NCI-H1417 treated with DMSO at 0.1 percent for 48 hours (cell line): ENCODE measurements at regions not wholly inside any gene's neighbourhood (a gene's known extent, or its start where the extent isn't known, plus 50 kb on each side); places are given as distances from the start of the nearest gene placed in this dataset.
"Not testable (repeated sequence)": the region's sequence is repeated elsewhere in the genome, so short reads cannot be mapped to it uniquely, and the experiment has no call there.

ENCODE experiments used
- DNase-seq: peaks from one replicate; lab custom pipeline; 2025; lab: John Stamatoyannopoulos, UW

DNA sequence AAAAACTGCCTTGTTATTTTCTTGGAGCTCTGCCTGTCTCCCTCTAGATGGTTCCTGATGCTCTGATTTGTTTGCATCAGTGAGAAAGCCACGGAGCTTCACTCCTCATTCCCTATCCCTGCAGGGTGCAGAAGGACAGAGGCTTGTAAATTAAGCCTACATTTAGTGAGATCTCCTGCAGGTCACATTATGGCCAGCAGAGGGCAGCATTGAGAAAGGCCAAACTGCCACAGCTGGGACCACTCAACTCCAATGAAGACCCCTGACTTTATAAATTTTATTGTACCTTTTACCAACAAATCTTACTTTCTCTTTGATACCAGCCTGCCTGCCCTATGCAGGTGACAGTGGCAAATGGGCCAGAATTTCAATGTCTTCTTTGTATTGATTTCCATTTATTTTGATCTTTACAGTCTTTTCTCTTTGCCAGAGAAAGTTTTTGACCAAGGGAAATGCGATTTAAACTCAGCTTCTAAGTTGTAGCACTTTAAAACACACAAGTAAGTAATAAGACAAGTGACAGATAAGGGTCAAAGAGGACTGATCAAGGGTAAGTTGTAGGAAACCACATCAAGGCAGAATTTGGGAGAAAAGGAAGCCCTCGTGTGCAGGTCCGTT lies 1029.1 kb upstream of the KLHL29 start:
- DNase-seq = no peak

DNA sequence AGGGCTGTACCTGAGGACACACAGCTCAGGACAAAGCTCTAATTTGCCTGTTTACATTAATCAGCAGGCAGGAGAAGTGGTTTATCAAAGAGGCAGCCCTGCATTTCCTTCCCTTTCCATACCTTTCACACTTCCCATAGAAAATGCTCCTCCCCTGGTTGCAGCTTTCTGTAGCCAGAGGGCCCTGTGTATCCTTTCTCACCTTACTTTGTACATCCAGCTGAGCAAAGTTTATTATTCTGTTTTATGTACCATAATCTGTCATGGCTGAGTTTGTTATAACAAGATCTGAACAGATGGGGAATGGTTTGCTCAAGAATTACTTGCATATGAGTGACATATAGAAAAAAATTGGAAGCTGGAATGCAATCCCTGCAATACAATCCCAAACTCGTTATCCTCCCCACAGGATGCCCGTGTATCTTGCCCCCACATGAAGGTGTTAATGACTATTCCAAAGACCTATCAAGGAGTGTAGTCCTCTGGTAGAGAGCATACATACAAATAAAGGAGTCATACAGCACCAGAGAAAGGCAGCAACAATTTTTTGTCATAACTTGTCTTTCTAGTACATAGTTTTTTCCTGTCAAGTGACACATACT lies 1025.8 kb upstream of the KLHL29 start:
- no peak for DNase-seq

DNA sequence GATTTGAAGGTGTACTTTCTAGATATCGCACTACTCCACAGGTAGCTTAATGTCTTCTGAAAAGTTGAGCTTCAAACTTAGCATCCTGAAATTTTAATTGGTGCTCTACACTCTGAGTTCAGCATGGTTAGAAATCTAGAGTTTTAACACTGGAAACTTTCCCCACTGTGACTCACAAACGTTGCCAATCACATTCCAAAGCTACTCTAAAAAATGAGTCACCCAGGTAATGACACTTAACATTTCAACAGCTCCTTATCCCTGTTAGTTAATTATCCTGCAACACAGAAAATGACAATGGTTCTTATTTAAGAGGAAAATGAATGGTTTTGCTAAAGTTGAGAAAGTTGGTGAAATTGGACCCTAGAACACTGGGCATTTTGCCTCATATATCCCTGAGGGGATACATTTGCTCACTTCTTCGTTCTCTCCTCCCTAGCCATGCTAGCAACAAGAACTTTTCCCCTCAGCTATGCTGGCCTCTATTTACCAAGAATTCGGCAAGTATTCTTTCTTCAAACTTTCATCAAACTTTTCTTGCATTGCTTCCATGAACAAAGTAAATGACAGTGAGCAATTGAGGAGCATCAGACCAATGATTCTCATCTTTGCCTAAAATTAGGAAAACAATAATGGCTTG lies 1024.1 kb upstream of the KLHL29 start:
- DNase-seq = no peak

DNA sequence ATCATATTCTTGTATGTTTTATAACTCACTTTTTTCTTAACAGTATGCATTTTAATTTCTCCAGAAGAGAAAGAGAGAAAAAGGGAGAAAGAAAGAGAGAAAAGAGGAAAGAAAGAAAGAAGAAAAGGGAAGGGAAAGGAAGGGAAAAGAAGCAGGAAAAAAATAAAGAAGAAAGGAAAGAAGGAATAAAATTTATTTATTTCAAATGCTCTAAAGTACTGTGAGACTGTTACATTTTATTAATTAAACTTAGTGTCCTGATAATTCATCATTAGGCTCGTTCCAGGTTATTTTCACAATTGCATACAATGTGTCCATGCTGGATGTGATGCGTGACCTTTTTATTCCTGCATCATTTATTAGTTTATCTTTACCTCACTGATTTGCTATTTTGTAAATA lies 1023.4 kb upstream of the KLHL29 start:
- no peak for DNase-seq

DNA sequence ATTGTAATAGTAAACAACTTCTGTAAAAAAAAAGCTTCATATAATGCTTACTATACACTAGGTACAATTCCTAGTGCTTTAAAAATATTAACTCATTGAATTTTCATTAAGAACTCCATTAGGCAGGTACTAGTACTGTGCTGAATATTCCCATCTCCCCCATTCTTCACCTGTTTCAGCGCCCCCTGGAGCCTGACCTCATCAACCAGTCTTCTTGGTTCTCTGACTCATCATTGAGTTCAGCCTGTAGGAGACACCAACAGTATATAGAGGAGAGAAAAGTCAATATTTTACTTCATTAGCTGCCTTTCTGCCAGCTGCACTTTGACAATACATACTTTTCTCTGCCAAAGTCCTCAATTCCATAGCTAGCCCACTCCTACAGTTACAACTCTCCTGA lies 1009.9 kb upstream of the KLHL29 start:
- no peak for DNase-seq

DNA sequence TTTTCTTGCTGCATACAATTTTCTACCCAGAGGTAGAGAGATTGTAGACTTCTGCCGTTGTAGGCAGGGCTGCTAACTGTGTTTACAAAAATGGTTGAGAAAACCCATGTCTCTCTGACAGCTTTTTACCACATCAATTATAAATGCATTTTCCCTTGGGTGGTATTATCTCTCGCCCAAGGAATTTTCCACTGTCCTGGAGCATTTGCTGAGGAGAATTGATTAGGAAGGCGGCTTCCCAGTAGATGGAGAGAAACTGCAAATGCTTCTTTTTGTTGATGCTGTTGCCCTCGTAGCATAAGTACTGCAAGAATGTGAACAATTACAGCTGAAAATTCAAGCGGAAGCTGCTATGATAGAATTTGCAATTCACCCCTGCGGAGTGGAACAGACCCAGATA lies 1007.7 kb upstream of the KLHL29 start:
- no peak for DNase-seq

DNA sequence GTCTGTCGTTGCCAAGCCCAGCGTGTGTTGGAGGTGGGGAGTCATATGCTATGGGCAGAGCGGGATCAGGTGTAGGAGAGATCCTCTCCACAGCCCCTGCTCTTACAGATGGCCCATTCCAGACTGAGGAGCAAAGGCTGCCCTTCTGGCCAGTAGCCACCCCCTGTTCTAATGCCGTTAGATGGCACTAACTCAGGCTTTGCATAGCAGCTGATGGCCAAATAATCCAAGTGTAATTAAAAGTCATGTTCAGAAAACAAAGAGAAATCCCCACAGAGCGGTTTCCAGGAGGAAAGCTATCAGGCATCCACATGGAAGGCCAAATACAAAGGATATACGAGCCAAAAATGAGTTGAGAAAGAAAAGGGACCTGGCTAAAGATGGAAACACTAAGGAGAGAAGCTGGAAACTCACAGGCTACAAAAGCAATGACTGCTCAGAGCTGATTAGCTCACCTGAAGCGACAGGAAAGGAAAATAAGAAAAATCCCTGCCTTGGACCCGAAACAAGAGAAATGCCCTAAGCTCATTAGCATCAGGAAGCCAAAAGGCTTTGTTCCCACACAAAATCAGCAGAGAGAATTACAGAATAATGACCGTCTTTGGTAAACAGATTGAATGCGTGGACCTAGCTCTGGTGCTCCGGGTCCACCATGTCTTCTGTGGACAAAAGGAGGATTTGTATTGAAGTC lies 1002.4 kb upstream of the KLHL29 start:
- no peak for DNase-seq

DNA sequence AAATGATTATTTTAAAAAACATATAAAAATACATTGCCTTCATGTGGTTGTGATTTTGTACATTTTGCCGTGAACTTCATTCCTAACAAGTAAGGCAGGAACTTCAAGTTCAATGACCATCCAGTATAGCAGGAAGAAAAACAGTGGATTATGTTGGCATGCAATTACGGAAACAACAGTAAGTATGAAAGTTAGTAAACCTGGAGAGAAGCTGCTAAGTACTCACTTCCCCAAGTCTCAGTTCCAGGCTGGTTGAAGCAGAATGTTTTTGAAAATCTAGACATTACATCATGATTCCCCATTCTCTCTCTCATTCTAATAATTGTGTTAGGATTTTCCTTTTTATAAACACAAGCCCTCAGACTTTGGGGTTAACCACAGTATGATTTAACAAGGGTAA lies 987.1 kb upstream of the KLHL29 start:
- DNase-seq = no peak

DNA sequence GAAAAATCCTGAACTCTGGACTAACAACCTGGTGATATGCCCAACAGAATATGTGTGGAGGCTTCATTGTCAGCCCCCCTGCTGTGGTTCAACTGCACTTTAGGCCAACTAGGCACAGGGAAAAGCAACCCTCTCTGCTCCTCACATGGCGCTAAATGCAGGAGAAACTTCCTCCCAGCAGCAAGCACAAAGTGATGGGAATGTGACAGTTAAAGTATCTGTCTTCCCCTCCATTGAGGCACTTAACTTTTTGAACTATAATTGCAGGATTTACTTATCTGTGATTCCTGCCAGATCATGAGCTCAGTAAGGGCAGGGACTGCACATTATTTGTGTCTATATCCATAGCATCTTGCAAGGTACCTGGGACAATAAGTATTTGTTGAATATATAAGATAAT lies 981.2 kb upstream of the KLHL29 start:
- no peak for DNase-seq

DNA sequence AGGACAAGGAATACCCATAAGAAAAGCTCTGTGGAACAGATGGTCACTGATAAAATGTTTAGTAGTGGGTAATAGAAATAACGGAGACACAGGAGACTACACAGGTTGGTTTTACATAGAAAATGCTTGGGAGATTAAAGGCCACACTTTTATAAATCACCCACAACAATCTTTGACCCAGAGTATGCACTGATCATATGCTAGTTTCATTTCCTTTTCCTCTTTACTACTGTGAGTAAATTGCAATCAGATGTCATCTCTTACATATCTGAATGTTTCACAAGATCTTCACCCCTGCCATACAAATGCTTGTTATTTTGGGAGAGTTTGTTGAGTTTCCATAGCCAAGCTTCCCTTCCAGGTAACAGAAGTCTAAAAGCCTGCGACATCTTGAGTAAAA lies 978.4 kb upstream of the KLHL29 start:
- DNase-seq = no peak

DNA sequence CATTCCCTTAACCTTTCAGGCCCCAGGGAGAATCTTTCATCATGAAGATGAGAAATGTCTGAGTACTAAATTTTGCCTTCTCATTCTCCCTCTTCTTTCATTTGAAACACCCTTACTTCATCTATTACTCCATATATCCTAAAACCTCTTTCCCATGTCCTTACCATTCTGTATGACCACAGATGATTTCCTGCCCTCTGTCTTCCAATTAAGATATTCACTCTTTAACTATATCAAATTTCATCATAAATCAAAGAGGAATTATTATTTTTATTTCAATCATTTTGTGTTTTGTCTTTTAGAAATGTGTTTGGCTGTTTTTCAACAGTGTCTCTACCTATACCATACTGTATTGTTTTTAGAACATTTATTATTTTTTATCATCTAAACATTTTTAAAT lies 964.9 kb upstream of the KLHL29 start:
- DNase-seq = no peak

DNA sequence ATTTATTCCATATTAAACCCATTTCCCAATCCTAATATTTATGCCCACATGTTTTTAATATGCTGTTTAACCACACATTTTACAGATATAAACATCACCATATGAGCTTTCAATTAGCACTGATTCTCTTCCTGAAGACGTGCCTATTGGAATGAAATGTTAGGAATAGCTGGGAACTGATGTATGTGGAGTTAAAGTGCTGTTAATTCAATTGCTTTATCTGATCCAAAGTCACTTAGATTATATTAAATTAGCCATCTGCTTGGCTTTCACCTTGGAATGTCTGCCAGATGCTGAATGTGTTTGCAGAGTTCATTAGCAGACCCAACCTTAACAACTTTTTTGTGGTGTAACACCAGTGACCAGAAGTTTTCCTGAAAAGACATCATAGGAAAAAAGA lies 942.9 kb upstream of the KLHL29 start:
- no peak for DNase-seq

DNA sequence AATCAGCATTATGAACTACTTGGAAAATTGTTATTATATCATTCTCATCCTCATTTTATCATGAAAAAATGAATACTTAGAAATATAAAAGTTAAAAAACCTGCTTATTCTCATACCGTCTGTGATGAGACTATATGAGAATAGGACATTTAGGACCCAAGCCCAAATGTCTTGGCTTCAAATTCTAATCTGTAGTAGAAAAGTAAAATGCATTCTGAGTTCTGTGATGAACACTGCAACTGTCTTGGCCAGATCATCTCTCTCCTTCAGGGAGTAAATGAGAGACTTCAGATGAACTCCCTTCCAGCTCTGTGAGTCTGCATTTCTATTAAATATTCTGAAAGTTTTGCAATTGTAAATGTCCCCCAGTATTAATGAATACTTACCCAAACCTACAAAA lies 940.7 kb upstream of the KLHL29 start:
- no peak for DNase-seq

DNA sequence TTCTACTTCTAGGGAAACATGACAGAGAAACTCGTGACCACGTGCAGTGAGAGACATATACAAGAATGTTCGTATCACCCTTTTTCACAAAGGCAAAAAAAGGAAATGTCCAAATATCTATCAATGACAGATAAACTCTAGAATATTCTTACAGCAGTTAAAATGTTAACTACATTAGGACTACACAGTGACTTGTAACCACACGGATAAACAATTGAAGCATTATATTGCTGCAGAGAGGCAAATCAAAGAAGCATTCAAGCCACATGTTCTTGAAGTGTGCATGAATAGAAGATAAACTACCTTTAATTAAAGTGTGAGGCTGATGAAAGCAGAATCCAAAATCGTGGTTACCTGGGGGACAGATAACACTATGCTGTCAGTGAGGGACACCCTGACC lies 935.3 kb upstream of the KLHL29 start:
- no peak for DNase-seq

DNA sequence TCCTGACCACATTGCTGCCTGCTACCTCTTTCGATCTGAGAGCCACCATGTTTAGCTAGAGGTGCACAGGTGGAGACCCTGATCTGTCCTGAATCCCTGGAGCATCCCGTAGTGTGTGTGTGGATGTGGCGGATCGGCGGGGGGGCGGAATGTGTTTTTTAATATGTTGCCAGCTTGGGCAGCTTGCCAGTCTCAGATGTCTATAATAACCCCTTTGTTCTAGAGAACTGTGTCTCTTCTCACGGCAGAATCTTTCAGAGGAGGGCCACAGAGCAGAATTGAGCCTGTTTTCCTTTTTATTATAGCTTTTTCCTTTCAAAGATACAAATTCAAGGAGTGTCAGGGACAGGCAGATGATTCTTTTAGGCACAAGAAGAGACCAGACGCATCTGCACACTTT lies 934.1 kb upstream of the KLHL29 start:
- no peak for DNase-seq

DNA sequence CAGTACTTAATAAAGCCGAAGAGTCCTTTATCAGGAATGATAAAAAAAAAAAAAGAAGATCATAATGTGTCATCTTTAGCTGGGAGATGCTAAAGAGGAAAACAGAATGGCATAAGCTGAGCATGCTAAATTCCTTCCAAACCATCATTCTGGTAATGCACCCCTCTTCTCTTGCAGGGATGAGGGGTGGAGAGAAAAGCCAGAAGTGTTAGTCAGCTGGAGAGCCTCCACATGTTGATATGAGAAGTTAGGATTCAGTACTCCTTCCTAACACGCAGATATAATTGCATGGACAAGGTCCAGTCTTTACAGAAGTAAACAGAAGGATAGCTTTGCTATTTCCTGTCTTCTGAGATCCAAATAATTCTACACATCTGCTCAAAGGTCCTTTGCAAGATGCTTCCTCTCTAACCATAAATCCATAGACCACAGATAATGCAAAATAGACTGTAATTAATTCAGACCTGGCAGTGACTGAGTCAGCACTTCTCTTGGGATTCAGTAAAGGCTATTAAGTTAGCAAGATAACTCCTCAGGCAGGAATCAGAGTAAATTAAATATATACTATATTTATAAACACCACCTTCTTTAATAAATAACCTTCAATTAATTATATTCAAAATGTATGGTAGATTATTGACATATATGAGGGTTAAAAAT lies 930.0 kb upstream of the KLHL29 start:
- DNase-seq = no peak

DNA sequence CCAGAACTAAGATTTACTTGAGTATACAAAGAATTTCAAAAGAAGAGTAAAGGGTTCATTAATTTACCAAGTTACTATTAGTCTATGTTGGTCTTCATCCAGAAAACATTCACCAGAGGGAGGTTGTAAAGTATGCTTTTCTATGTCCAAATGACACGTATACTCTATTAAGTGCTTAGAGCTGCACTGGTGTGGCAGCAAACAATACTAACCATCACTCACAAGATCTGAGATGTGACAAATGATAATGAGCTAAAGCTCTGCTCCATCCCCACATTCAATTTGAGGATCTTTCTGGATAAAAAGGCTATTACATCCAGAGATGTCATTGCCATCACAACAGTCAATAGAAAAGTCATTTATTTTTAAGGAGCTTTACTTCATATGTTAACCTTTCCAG lies 926.5 kb upstream of the KLHL29 start:
- DNase-seq = no peak

DNA sequence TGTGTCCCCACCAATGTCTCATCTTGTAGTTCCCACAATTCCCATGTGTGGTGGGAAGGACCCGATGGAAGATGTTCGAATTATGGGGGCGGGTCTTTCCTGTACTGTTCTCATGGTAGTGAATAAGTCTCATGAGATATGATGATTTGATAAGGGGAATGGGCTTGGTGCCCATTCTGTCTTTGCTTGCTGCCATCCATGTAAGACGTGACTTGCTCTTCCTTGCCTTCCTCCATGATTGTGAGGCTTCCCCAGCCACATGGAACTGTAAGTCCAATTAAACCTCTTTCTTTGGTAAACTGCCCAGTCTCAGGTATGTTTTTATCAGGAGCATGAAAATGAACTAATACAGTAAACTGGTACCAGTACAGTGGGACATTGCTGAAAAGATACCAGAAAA lies 909.9 kb upstream of the KLHL29 start:
- not testable (repeated sequence) for DNase-seq

DNA sequence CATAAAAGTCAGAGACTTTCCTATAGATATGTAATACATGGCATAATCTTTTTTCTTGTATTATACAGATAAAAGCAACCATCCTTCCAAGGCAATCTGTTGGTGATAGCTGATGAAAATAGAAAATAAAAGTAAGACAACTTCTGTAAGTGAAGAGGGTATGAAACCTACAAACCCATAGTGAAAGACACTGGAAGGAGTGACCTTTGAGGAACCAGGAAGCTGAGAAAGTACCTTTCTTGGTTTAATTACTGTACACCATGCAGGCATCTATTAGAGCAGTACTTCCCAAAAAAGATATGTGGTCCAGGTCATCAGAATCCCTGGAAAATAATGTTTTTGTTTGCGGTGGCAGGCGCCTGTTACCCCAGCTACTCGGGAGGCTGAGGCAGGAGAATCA lies 906.6 kb upstream of the KLHL29 start:
- no peak for DNase-seq

DNA sequence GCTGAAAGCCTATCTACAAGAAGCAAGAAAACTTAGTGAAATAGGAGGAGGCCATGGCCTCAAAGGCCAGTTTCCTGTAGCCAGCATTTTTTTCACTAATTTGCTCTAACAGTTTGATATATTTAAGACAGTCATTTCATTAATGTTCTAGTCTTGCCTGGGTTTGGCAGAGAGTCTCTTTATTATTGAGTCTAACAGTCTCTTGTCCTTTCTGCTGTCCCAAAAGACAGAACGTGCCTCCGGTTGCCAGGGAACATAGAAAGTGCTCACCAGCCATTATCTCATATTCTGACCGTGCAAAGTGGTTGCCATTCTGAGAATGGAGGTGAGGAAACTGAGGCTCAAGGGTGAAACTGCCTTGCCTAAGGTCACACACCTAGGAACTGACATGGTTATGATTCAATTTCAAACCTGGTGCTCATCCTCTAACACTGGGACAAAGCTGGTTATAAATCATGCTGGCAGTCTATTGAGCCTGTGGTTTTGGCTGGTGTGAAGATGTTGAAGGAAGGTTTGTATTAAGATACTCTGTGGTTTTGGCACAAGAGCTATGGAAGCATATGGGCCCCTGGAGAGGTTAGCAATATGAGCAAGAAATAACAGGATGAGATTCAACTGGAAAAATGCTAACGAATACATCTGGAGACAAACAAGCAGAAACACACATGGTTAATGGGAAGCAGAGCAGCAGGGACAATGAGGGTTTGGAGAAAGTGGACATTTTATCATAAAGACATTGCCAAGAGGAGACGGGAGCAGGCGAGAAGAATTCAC lies 903.3 kb upstream of the KLHL29 start:
- DNase-seq = no peak

DNA sequence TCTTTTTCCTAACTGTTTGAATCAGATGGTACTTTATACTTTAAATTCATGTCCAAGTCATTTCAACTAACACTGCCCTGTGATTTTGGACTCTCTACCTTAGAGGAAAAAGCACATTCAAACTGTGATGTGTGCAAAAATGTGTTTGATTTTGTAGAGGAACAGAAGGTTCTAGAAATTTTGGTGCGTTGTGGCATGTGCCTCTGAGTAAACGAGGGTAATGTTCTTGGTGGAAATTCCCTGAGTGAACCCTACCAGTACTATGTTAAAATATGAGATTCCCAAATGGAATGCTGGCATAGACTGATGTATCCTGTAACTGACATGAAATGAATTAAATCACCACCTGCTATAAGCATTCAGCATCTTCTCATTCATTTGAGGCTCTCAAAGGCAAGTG lies 901.9 kb upstream of the KLHL29 start:
- no peak for DNase-seq

DNA sequence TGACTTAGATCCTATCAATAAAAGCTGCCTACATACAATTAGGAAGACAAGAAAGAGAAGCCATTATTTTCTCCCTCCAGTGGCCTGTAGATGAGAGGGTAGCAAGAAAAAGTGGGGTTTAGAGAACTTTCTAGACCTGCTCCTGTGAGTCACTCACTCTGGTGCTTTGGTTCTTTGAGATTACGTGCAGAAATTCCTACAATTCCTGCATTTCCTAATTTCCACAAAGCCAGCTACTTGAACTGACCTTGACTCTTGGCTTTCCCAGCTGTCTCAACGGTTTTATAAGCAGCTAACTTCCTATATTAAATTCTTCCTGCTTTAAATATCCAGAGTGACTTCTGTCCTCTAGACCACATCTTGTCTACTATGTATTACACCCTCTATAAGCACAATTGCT lies 899.5 kb upstream of the KLHL29 start:
- no peak for DNase-seq
